Lung (tissue), 11 donors: ENCODE measurements at regions not wholly inside any gene's neighbourhood (a gene's known extent, or its start where the extent isn't known, plus 50 kb on each side); places are given as distances from the start of the nearest gene placed in this dataset.

Experiments used
- ATAC-seq: fragments of 200-7000 bp; cut with Tn5 transposase; one replicate; pipeline ENCODE4 v1.9.1; 2020; ENCODE audit warnings: moderate number of reproducible peaks; ENCODE audit not compliant: insufficient read depth, low FRiP score
- DNase-seq, 3 donors: peaks; one replicate each; pipeline ENCODE4 v3.0.0-alpha.2; 2013 to 2017
- H3K27ac ChIP-seq, 2 donors: one replicate each; pipeline ENCODE4 v1.5.1; 2013; ENCODE audit warnings: mild to moderate bottlenecking in 2 of 2, moderate library complexity in 2 of 2, control low read depth in 1 of 2, inconsistent platforms in 1 of 2, low read depth in 1 of 2, low read length in 1 of 2
- H3K27me3 ChIP-seq, 3 donors: one replicate each; pipeline ENCODE4 v1.5.1; 2013; ENCODE audit warnings: low read length in 2 of 3; ENCODE audit not compliant: control insufficient read depth in 3 of 3, insufficient read depth in 3 of 3
- H3K36me3 ChIP-seq, 4 donors: one replicate each; pipeline ENCODE4 v1.5.1; 2013; ENCODE audit warnings: low read length in 4 of 4, mild to moderate bottlenecking in 1 of 4, moderate library complexity in 1 of 4; ENCODE audit not compliant: control insufficient read depth in 4 of 4, insufficient read depth in 4 of 4
- H3K4me1 ChIP-seq, 5 donors: one replicate each; pipeline ENCODE4 v1.5.1; 2013; ENCODE audit warnings: low read length in 5 of 5, mild to moderate bottlenecking in 2 of 5, moderate library complexity in 1 of 5; ENCODE audit not compliant: control insufficient read depth in 5 of 5, insufficient read depth in 5 of 5
- H3K4me3 ChIP-seq: one replicate; pipeline ENCODE4 v1.5.1; 2013; ENCODE audit warnings: mild to moderate bottlenecking, control low read depth, moderate library complexity
- H3K9ac ChIP-seq, 2 donors: one replicate each; pipeline ENCODE4 v1.5.1; 2013; ENCODE audit warnings: low read length in 2 of 2, control low read depth in 1 of 2; ENCODE audit not compliant: insufficient read depth in 1 of 2
- H3K9me3 ChIP-seq, 4 donors: one replicate each; pipeline ENCODE4 v1.5.1; 2013; ENCODE audit warnings: low read length in 3 of 4, mild to moderate bottlenecking in 1 of 4, moderate library complexity in 1 of 4; ENCODE audit not compliant: control insufficient read depth in 4 of 4, insufficient read depth in 3 of 4
- CTCF ChIP-seq: IDR thresholded peaks from 2 replicates; pipeline ENCODE4 v1.5.1; 2012; ENCODE audit warnings: mild to moderate bottlenecking; ENCODE audit errors: control extremely low read depth, extremely low read depth
- WGBS, 2 donors: extraction: QIAGEN DNeasy Blood & Tissue Kit; methylation state at CpG; one replicate each; pipeline ENCODE4 v1.1.7; 2013; 5-methylcytosine and 5-hydroxymethylcytosine counted together
- donor health status: control.
- donor health status: control.
- donor health status: Bipolar disorder and iron deficiency.
- donor health status: healthy.
- donor health status: DM: yes; HTN: yes; CAD: no.

GRCh38 chr11:113574171-113574570, 99.0 kb upstream of the DRD2 start:
- ATAC-seq, result no peak
- H3K4me3 ChIP-seq, result no peak overlapping the region
- H3K9ac ChIP-seq, result no peak overlapping the region
- no peaks in the 10 kb centered on the region for H3K4me1 ChIP-seq
- no peaks in the 10 kb centered on the region for H3K27me3 ChIP-seq
- H3K9me3 ChIP-seq, result no peaks in the 10 kb centered on the region
- 88 to 89% methylated on average over 4 of the region's 4 CpGs for WGBS, 2 donors
- no peak for DNase-seq
- no peaks in the 10 kb centered on the region for H3K36me3 ChIP-seq
- no peak for TF ChIP-seq CTCF
- H3K27ac ChIP-seq, result no peak overlapping the region

GRCh38 chr11:113572136-113572735, 97.0 kb upstream of the DRD2 start:
- no peak for TF ChIP-seq CTCF

GRCh38 chr11:113571531-113571930, 96.3 kb upstream of the DRD2 start:
- Histone ChIP-seq H3K27ac (no peak overlapping the region), H3K27me3 (peaks cover 0 to 2% (median 0%) of the 10 kb centered on the region in 3 donors), H3K9me3 (no peaks in the 10 kb centered on the region), H3K9ac (no peak overlapping the region), H3K4me1 (no peaks in the 10 kb centered on the region), H3K36me3 (no peaks in the 10 kb centered on the region), H3K4me3 (no peak overlapping the region)
- no peak for TF ChIP-seq CTCF
- no peak for DNase-seq
- 65 to 69% methylated on average over 4 of the region's 4 CpGs for WGBS, 2 donors
- no peak for ATAC-seq

More at GRCh38 chr11:113572136-113572735, 97.0 kb upstream of the DRD2 start:
- no peak overlapping the region for H3K4me3 ChIP-seq
- no peaks in the 10 kb centered on the region for H3K9me3 ChIP-seq
- no peaks in the 10 kb centered on the region for H3K36me3 ChIP-seq
- DNase-seq (no peak), ATAC-seq (no peak)
- H3K9ac ChIP-seq, result no peak overlapping the region
- H3K4me1 ChIP-seq, result no peaks in the 10 kb centered on the region
- H3K27me3 ChIP-seq, result no peaks in the 10 kb centered on the region
- no peak overlapping the region for H3K27ac ChIP-seq
- 75 to 83% methylated on average over 4 of the region's 4 CpGs for WGBS, 2 donors

- no peak overlapping the region for H3K9ac ChIP-seq
- no peak overlapping the region for H3K27ac ChIP-seq
- no peak for ATAC-seq
- H3K27me3 ChIP-seq, result peaks cover 0 to 5% (median 0%) of the 10 kb centered on the region in 3 donors
- H3K4me3 ChIP-seq, result no peak overlapping the region
- H3K36me3 ChIP-seq, result no peaks in the 10 kb centered on the region
- no peaks in the 10 kb centered on the region for H3K9me3 ChIP-seq
- no peaks in the 10 kb centered on the region for H3K4me1 ChIP-seq
- no peak for DNase-seq
- no peak for TF ChIP-seq CTCF
Measured at GRCh38 chr11:113570906-113571305, 95.7 kb upstream of the DRD2 start.
